ENCODE measurements at regions not wholly inside any gene's neighbourhood (a gene's known extent, or its start where the extent isn't known, plus 50 kb on each side); places are given as distances from the start of the nearest gene placed in this dataset.

DNA sequence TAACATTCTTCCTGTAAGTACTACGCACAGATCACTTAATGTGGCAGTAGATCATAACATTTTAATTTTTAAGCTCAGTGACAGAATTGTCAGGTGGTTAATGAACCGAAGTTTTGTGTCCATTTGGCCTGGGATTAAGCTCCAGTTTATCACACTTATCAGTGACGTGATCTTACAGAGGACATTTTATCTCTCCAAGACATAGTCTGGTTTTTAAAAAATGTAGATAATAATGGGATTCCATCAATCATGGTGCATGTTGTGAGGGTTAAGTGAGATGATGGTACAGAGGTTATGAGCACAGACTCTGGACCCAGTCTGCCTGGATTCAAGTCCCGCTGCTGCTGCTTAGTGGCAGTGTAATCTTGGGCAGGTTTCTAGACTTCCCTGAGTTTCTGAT, 66.0 kb upstream of the ZFAND5 start:
- DNase-seq, result no peak

DNA sequence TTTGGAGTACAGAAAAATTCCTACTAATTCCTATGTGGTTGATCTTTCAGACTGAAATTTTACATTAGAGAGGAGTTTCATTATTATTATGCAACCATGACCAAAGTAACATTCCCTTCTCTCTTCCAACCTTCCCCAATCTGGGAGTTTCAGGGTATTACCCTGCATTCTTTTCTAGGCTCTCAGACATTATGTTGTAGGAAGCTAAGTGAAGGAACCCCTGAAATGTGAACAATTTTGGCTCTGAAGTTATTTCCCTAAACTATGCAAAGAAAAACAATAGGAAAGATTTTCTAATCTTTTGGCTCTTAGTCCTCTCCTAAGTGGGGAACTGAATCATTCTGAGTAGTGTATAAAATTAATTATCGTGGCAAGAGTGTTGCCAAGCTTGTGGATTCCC, 63.3 kb upstream of the ZFAND5 start:
- no peak for DNase-seq

DNA sequence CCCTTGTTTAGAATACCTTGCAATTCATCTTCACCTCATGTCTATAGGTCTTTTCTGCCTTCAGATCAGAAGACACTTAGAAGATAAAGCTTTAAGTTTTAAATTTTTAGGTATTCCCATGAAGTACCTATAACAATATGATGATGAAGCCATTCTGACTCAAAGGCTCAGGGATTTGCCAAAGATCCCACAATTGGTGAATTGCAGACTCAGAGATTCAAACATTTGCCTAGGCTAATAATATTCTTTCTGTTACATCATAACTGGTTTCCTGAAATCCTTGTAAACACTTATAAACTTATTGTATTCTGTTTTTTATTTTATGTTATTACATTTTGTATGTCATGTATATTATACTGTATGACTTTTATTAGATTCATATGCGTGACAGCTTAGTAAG, 62.8 kb upstream of the ZFAND5 start:
- DNase-seq, result no peak

DNA sequence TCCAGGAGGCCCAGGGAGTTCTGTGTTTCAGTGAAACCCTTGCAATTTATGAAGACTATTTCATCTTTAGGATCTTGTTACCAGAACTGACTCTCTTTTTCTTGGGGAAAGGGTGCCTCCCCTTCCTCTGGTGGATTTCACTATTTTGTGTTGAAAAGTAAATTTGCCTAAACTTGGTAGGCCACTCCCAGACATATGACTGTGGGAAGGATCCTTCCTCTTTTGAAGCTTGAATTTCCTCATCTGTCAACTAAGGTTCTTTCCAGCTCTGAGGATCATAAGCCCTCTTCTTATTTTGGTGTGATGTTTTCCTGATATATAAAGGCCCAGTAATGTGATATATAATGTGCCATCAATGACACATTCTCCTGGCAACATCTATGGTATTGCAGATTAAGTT, 59.1 kb upstream of the ZFAND5 start:
- DNase-seq, result no peak

DNA sequence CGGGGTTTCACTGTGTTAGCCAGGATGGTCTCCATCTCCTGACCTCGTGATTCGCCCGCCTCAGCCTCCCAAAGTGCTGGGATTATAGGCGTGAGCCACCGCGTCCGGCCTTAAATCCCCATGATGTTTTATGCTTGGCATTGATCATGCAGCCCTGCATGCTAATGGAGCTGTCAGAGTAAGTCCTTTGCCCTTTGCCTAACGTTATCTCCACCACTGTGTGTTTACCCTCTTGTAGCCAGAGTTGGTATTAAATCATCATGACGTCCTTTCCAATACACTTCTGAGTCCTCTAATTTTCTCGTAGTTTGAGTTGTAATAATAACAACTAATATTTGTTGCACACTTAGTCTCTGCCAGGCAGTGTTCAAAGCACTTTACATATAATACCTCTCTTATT, 57.2 kb upstream of the ZFAND5 start:
- DNase-seq, result no peak

DNA sequence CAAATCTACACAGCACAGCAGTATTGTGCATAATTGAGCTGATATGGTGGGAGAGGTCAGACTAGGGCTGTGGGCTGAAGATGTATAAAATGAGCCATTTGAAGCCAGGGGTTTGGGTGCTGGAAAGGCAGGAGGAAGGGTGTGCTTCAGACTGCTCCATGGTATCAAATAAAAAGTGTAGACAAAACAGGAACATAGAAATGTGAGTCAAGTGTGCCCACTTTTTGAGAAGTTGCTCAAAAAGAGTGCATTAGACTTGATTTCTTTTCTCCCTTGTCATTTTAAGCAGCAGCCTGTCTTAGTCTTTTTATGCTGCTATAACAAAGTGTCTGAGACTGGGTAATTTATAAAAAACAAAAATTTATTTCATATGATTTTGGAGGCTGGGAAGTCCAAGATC, 55.8 kb upstream of the ZFAND5 start:
- no peak for DNase-seq

DNA sequence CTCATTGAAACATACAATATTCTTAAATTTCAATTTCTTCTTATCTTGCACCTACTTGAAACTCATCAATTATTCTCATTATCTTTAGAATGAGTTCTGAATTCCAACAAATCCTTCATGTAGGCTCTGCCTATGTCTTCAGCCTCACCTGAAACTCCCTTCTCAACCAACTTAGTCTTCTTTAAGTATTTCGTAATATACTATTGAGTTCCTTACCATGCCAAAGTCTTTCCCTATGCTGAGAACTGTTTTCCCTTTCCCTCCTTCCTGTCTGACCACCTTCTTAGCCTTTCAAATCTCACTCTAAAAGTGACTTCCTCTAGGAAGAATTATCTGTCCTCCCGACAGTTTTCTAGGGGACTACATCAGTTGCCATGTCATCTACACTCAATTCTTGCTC, 50.9 kb upstream of the ZFAND5 start:
- DNase-seq, result no peak

DNA sequence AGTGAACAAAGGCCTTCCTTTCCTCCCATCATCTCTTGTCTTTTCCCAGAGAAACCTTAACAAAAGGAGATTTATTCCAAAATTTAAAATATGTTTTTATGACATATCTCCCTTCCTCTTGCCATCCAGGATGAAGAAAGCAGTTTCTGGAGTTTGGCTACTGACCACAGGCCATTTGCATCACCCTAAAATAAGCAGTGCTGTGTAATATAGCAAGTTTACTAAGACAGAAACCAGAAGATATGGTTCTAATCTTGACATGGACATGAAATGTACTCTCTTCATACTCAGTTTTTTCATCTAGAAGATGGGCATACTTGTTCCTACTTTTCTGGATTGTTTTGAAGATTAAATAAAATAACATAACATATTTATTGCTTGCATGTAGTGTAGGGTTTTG, 50.2 kb upstream of the ZFAND5 start:
- no peak for DNase-seq

Data from eye (tissue), 1 donor.